Epithelial cell of esophagus (primary cell): ENCODE measurements at regions not wholly inside any gene's neighbourhood (a gene's known extent, or its start where the extent isn't known, plus 50 kb on each side); places are given as distances from the start of the nearest gene placed in this dataset.

Experiments used
- DNase-seq: peaks from one replicate; pipeline ENCODE4 v3.0.0; 2010; ENCODE audit warnings: low read depth
- H3K4me3 ChIP-seq: 2 replicates; pipeline ENCODE4 v1.5.1; 2011; ENCODE audit warnings: mild to moderate bottlenecking, low read length, control low read depth
- TF ChIP-seq, protein P1 (sequence below): IDR thresholded peaks from 2 replicates; pipeline ENCODE4 v1.5.1; 2011; ENCODE audit warnings: low read depth, mild to moderate bottlenecking, low read length, control low read depth, inconsistent platforms; ENCODE audit not compliant: insufficient read depth; ENCODE audit errors: missing control alignments

- DNase-seq = no peak
- TF ChIP-seq, protein P1, sequence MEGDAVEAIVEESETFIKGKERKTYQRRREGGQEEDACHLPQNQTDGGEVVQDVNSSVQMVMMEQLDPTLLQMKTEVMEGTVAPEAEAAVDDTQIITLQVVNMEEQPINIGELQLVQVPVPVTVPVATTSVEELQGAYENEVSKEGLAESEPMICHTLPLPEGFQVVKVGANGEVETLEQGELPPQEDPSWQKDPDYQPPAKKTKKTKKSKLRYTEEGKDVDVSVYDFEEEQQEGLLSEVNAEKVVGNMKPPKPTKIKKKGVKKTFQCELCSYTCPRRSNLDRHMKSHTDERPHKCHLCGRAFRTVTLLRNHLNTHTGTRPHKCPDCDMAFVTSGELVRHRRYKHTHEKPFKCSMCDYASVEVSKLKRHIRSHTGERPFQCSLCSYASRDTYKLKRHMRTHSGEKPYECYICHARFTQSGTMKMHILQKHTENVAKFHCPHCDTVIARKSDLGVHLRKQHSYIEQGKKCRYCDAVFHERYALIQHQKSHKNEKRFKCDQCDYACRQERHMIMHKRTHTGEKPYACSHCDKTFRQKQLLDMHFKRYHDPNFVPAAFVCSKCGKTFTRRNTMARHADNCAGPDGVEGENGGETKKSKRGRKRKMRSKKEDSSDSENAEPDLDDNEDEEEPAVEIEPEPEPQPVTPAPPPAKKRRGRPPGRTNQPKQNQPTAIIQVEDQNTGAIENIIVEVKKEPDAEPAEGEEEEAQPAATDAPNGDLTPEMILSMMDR = no peak
- no peak overlapping the region for H3K4me3 ChIP-seq
Observed at GRCh38 chr16:64475627-64476351, 646.1 kb downstream of the CDH11 start.

GRCh38 chr16:64470916-64471315 is 650.9 kb downstream of the CDH11 start:
- TF ChIP-seq, protein P1 = no peak
- no peak overlapping the region for H3K4me3 ChIP-seq
- DNase-seq = no peak

- TF ChIP-seq, protein P1 = peak; percentile 17
Observed at GRCh38 chr16:64469906-64470702, 651.8 kb downstream of the CDH11 start.

GRCh38 chr16:64469351-64469750 is 652.5 kb downstream of the CDH11 start:
- TF ChIP-seq, protein P1 = no peak
- DNase-seq = no peak
- H3K4me3 ChIP-seq = no peak overlapping the region

More at GRCh38 chr16:64469906-64470702, 651.8 kb downstream of the CDH11 start:
- no peak overlapping the region for H3K4me3 ChIP-seq
- peak; percentile 73 for DNase-seq

GRCh38 chr16:64468515-64469090 is 653.3 kb downstream of the CDH11 start:
- no peak overlapping the region for H3K4me3 ChIP-seq
- TF ChIP-seq, protein P1 = no peak
- DNase-seq = no peak

DNA sequence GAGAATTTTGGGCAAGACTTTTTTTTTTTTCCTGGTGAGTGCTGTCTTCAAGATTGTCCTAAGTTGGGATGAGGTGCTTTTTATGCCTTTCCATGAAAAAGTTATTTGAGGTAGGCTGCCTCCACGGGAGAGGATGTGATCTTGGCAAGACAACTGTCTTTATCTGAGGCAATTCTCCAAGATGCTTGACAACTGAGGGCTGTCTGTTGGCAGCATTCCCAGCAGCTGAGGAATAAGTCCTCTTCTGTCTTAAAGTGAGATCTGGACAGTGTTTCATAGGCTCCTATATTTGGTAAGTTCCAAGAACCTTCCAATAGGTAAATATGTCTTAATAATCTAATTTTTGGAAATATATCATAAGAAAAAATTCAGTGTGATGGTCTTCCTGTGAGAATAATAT is 662.0 kb downstream of the CDH11 start:
- H3K4me3 ChIP-seq = no peak overlapping the region
- TF ChIP-seq, protein P1 = no peak
- DNase-seq = no peak
